Stimulated activated CD8-positive, alpha-beta memory T cell treated with anti-CD3 and anti-CD28 coated beads, Interleukin-4, amount 100 ng/mL, for 1 hour (primary cell): ENCODE measurements at regions not wholly inside any gene's neighbourhood (a gene's known extent, or its start where the extent isn't known, plus 50 kb on each side); places are given as distances from the start of the nearest gene placed in this dataset.
"Not testable (repeated sequence)": the region's sequence is repeated elsewhere in the genome, so short reads cannot be mapped to it uniquely, and the experiment has no call there.

ENCODE experiments used
- DNase-seq, 2 donors: peaks; one replicate each; pipeline ENCODE4 v3.0.0-alpha.2; 2020; ENCODE audit warnings: low read depth in 2 of 2, low spot score in 1 of 2

DNA sequence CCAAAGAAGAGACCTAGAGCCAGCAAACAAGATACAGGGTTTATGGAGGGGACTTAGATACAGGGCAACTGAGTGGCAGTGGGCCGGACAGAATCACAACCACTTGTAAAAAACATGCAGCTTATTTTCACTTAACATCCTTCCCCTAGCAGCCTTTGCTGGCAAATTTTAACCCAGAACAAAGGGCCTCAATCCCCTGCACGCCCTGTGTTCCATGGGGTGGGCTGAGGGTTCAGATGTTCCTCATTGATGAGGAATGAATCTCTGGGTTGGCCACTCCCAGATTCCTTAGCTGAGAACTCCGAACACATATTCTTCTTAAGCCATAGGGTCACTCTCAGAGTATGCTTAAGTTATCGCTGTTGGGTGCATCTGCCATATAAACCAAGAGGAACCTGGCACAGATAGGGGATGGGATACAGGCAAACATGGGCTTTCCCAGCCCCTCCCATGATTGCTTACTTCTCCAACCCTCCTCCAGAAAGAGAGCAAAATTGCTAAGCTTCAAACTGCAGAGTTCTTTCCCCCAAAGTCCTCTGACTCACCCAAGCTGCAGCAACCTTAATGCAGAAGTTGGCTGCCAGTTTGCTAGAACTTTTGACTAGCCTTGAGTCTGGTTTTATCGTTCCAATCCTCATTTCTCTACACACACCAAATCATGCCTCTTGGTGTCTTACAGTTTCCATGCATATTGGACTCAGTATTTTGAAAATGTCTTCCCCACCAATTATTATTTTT is 146.9 kb downstream of the CD47 start:
- no peak for DNase-seq

DNA sequence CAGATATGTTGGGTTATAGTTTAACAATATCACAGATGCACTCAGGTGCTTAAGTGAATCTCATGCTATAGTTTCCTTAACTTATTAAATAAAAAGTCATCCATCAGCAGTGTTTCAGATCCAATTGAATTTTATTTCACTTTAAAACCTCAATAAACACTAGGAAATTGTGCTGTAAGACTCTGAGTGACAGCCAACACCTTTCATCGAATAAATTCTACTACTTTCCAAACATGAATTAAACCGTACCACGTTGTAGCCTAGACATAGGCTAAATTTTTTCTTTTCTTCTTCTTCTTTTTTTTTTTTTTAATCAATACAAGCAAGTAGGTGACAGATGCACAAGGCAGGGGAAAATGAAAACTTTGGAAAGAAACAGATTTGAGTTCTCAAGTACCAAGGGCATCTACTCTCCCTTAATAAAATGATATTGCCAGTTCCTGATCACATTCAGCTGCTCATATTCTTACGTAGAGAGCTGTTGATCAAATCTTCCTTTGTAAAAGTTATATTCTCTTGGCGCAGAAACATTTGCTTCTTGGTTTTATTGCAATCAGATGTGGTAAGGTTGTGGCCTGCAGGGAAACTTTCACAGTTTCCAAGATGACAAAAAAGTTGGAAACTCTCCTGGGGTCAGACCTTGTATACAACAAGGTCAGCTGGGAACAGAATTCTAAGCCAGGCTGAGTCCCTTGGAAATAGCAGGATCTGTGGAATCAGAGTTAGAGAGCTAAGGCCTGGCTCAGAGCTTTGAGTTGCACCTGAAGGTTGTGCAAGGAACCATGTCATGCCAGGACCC is 147.7 kb downstream of the CD47 start:
- DNase-seq: no peak

DNA sequence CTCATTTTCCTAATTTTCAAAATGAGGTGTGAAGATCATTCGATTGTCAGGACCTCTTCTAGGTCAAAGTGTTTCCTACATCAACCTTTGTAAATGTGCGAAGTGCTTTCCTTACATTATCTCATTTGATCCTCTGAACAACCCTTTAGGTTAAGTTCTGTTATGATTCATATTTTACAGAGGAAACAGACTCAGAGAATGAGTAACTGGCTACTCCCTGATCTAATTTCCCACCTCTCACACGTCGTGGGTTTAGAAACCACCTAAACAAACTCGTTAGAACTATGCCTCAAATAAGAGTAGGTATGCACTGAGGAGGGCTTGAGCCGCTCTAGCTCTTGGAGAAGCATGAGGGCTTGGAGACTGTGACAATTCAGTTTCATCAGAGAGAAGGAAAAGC is 148.6 kb downstream of the CD47 start:
- DNase-seq: no peak

DNA sequence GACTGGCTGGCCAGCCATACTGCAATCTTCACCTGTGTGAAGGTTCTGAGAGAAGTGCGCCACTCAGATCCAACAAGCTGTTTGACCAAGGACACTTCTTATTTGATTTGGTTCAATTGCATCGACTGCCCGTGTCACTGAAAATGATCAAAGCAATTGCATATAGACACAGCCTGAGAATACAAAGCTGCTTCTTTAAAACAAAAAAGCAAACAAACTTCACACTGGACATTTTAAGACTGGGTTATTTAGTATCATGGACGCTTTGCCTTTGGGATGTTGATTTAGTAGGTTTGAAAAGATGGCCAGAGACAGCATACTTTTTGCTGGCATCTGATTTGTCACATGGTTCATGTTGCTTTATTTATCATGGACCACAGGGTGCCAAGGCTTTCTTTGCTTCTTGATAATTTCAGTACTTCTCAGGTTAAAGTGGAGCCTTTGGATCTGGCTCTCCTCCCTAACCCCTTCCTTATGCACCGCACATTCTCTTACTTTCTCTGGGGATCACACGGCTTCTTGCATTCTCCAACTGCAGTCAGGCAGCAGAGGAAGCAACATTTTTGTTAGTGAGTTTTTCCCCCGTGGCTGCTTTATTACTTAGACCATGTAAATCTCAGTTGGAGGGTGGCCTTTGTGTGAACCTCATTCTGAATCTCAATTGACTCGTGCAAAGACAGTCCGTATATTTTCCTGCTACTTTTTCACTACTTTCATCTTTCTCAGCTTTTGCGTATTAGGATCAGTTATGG is 151.0 kb downstream of the CD47 start:
- no peak for DNase-seq

DNA sequence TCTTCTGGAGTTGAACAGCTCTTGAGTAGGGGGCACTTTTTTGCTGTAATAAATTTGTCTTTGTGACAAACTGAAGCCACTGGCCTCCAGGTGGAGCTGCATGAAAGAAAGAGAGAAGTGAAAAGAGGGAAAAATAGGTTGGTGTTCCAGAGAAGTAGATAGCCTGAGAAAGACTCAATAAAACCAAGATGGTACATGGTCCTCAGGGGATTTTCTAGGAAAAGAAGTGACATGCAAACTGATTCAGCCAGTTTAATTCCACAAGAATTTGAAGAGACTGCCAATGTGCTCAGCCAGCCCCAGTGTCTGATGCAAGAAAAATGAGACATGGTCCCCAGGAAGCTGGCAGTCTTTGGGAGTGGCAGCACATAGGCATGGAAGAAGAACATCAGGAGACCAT is 152.7 kb downstream of the CD47 start:
- DNase-seq: no peak

DNA sequence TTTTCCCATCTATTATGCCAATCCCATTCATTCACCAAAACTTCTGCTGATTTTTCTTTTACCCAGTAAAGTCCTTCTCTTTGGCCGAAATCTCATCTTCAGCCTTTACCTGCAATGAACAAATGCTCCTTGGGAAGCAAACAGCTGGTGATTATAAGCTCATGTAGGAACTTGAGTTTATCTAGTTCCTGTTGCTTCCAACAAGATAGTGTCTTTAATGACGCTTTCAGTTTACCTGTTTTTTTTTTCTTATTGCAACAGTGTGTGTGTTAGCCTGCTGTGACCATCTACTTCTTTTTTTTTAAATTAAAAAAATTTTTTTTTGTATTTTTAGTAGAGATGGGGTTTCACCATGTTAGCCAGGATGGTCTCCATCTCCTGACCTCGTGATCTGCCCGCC is 156.0 kb downstream of the CD47 start:
- no peak for DNase-seq

DNA sequence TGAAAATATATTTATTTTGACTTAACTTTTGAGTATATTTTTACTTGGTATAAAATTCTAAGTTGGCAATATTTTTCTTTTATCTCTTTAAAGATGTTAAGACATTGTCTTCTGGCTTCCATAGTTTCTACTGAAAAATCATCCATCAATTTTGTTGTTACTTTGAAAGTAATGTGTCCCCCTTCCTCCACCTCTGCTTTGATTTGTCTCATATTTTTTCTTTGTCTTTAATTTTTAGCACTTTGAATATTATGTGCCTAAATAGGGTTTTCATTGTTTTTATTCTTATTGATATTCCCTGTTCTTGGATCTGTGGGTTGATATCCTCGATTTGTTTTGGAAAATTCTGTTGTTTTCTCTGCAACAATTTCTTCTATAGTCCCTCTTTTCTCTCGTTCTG is 157.4 kb downstream of the CD47 start:
- DNase-seq: no peak

DNA sequence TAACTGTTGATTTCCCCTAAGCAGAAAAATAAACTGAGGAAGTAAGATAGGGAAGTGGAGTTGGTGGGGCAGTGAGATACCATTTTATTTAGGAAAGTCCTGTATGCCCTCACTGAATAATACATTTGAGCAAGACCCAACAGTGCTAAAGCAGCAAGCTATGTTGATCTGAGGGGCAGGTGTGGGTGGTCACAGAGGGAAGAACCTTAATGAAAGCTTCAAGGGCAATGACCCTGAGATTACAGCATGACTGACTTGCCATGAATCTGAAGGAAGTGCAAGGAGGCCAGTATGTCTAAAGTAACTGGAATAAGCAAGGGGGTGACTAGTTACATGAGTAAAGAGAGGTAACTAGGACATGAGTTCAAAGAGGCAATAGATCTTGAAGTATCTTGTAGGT is 159.5 kb downstream of the CD47 start:
- no peak for DNase-seq

DNA sequence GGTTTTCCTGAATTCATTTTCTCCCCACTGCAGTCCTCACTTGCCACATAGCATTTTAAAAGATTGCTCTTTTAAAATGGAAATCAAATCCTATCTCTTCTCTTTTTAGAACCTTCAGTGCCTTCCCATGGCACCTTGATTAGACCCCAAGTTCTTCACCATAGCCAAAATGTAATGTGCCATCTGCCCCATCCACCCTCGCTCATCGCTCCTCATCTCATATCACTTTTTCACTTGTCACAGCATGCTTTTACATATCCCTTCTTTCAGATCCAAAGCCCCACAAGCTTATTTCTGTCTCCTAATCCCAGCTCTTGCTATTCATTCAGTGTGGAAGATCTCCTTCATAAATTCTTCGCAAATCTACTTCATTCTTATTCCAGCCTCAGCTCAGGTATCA is 161.7 kb downstream of the CD47 start:
- no peak for DNase-seq

DNA sequence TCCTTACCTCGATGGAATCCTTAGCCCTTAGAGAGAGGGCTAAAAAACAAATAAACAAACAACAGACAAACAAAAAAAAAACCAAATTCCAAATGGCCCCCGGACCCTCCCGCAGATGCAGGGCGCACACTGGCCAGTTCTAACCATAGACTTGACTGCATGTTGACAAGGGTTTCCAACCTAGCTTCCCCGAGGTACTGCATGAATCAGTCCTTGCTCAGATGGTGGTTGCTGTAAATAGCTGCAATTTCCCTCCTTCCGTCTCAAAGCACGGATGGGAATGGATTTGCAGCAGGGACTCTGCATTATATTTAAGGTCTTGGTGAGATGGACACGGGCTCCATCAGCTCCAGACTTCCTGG is 162.8 kb downstream of the CD47 start:
- no peak for DNase-seq

DNA sequence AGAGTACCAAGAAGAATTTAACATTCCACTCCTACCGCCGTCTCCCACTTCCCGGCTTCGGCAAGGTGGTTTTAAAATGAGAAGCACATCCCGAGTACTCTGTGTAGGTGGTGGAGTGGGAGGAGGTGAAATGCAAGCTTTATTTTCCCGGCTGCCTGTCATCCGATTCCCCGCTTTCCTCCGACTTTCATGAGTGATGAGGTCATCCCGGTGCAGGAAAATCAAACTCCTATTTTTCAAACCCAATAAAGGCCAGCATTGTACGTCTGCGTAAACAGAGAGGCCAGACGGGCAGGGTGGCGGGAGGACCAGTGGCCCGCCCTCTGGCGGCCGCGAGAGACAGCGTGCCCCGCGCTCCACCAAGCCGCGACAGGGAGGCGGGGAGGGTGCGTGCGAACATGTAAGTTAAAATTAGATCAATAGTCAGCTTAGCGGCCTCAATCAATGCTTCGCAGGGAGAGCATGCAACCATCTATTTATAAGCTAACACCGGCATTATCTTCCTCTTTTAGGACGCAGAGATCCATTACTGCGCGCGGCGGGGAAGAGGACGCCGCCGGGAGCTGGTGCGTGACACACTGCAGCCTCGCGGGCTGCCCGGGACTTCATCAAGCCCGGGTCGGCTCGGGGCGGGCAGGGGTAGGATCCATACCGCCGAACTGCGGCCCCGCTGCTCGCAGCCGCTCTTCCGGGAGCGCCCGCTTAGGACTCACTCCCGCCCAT is 163.3 kb downstream of the CD47 start:
- peak in 1 of 2 donors; percentile 36 for DNase-seq

DNA sequence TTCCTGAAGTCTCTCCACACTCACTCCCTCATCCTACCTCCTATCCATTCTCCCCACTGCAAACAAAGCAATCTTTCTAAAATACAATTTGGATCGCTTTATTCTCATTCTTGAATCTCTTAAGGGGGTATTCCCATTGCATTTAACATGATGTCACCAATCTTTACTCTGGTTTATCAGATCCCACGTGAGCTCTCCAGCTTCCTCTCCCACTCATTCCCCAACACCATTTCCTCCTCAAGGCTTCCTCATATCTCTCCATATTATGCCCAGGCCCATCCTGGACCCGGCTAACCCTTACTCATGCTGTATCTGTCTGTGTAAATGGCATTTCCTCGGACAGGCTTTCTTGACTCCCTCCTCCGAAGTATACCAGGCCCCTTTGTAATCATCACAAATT is 165.0 kb downstream of the CD47 start:
- DNase-seq: no peak

DNA sequence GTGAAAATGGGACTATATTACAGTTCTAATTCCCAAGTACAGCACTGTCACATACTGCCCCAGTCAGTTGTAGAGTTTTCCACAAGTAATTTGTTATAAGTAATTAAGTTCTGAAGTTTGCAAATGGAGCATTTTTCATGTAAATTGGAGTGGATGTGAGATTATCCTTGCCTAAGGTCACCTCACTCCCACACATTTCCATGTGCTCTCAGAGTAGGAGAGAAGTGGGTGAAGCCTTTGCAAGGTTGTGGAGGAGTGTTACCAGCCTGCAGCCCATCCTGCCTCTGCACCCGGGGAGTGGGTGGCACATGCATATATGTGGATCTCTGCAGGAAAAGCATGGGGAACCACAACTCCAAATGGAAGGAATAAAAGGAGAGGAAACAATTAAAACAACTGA is 169.8 kb downstream of the CD47 start:
- no peak for DNase-seq

DNA sequence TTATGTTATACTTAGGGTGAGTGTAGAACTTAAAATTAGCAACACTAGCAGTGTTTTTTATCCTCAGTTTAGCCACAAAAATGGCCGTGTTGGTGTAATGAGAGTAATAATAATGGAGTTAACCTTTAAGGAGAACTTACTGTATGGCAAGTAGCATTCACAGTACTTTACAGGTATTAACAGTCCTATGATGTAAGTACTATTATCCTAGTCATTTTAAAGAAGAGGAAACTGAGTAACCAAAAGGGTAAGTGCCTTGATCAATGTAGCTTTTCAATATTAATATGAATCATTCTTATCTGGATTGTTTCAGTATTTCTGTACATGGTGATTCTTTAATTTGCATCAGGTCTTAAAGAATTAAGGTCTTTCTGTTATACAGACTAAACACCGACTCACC is 170.3 kb downstream of the CD47 start:
- no peak for DNase-seq

DNA sequence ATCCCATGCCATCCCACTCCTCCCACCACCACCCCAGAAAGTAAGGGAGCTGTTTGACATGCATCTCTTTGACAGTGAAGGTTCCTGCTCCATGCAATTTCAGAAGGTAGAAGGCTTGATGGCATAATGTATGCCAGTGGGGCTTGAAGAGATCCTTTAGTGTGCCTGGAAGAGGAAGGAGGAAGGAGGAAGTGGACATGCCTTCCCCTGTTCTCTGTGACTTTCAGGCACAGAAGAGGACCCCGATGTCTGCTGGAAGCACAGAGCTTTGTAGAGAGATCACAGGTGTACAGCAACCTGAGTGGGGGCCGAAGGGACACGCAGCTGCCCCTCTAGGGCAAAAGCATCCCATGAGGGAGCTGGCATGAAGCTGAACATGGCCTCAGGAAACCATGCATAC is 171.6 kb downstream of the CD47 start:
- no peak for DNase-seq

DNA sequence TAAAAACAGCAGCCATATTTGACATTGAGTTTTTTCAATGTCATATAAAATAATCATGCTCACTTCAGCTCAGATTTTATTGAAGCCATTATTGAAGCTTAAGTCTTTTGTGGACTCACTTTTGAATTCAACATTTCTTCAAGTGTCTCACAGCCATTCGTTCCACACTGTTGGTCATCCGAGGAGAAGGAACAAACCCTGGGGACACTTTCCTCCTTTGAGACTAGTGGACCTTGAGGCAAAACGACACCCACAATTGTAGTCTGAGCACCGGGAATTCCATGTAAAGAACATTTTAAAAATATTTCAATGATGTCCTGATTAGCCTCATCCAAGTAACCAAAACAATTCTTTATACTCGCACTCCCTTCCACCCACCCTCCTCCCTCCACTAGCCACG is 174.7 kb downstream of the CD47 start:
- DNase-seq: no peak

DNA sequence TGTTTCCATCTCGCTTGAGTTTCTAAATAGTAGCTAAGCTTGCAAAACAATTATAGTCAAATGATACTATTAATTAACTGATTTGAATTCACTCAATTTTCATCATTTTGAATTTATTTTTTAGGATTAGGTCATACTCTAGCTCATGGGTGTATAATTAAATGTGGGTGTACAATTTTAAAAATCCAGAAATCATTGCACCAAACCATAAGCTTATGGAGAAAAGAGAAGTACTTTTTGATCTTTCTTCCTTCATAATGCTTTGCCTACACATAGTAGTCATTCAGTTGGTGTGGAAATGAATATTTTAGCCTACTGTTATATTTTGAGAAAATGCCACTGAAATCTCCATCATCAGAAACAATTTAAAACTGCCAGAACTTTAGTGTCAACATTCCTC is 175.1 kb downstream of the CD47 start:
- DNase-seq: no peak

DNA sequence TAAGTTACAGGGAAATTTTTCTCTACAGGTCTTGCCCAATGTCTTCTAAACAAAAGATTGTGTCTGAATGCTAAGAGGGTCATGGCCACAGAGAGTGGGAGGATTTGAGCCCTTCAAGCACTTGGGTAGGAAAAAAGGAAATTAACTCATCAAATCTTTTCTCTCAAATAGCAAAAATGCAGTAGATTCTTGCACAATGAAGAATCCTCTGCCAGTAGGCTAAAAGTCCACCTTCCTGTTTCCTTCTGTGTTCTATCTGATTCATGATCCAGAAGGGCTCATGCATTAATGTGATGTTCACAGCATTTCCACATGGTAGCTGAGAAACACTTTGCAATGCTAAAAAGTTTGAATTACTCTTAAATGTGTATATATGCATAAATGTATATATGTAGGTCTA is 177.1 kb downstream of the CD47 start:
- no peak for DNase-seq

DNA sequence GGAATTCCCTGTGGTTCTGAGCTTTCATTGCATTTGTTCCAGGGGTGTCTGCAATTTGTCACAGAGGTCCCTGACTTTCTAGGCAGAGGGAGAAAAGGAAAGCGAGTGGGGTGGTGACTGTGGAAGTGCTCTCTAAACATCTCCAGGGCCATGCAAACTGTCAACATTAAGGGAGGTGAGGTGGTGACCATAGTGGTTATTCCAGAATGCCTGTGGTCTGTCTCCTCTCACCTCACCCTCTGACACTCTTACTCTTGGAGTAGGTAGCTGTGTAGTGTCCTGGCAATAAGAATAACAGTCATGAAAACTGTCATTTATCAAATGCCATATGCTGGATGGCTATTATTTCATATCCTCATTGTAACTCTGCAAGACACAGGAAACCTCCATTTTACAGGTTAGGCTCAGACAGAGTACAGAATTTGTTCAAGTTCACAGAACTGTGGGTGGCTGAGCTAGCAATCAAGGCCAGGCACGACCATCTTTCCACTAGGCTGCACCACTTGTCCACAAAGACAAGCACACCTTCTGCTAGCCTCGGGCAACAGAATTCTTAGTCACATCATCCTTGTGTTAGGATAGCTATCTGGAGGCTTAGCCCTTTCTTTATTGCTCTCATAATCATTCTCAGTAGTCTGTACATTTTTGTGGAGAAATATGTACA is 179.4 kb downstream of the CD47 start:
- DNase-seq: no peak

DNA sequence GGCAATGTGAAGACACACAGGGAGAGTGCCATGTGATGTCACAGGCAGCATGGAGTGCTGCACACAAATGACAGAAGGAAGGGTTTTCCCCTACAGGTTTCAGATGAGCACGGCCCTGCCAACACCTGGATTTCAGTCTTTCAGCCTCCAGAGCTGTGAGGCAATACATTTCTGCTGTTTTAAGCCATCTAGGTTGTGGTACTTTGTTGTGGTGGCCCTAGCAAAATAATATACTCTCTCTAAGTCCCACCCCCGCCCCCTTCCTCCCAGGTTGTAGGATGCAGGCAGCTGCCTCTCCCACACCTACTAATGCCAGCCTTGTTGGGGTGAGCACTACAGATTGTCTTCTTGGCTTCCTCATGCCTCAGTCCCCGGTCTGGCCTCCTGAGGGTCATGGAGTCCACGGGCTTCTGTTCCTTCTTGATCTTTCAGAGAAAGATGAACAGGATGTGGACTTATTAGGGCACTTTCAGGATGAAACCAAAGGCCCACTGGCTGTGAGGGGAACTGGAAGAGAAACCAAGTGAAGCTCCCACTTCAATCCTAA is 180.0 kb downstream of the CD47 start:
- no peak for DNase-seq

DNA sequence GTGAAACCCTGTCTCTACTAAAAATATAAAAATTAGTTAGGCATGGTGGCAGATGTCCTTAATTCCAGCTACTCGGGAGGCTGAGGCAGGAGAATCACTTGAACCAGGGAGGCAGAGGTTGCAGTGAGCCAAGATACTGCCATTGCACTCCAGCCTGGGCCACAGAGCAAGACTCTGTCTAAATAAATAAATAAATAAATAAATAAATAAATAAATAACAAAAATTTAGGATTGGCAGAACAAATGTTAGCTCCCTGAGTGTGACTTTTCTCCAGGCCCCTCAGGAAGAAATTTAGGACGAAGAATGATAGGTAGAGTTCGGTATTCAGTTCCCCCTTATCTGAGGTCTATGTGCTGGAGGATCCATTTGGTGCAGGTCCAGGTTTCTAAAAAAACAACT is 181.2 kb downstream of the CD47 start:
- not testable (repeated sequence) for DNase-seq
